Neural cell (in vitro differentiated cells): ENCODE measurements at regions not wholly inside any gene's neighbourhood (a gene's known extent, or its start where the extent isn't known, plus 50 kb on each side); places are given as distances from the start of the nearest gene placed in this dataset.

Experiments used
- EZH2 ChIP-seq: fragments of 200-600, 300-800 bp; shearing (Covaris generic), sonication (generic); IDR thresholded peaks from 2 replicates; pipeline ENCODE4 v1.6.1; 2014; ENCODE audit warnings: antibody characterized with exemption, low read length, borderline replicate concordance, mild to moderate bottlenecking; ENCODE audit not compliant: insufficient read depth, poor library complexity, severe bottlenecking
- MXI1 ChIP-seq: fragments of 450-650 bp; conservative IDR thresholded peaks from 2 replicates; pipeline ENCODE4 v1.6.1; 2014; ENCODE audit warnings: antibody characterized with exemption, mild to moderate bottlenecking; ENCODE audit not compliant: poor library complexity, severe bottlenecking
- TF ChIP-seq, protein P1 (sequence below): fragments of 450-650 bp; IDR thresholded peaks from 2 replicates; pipeline ENCODE4 v1.5.1; 2014; ENCODE audit warnings: antibody characterized with exemption, mild to moderate bottlenecking, moderate library complexity; ENCODE audit not compliant: poor library complexity, severe bottlenecking
- TF ChIP-seq, protein P2 (sequence below): IDR thresholded peaks from 2 replicates; pipeline ENCODE4 v1.6.1; 2012; ENCODE audit warnings: borderline replicate concordance

DNA sequence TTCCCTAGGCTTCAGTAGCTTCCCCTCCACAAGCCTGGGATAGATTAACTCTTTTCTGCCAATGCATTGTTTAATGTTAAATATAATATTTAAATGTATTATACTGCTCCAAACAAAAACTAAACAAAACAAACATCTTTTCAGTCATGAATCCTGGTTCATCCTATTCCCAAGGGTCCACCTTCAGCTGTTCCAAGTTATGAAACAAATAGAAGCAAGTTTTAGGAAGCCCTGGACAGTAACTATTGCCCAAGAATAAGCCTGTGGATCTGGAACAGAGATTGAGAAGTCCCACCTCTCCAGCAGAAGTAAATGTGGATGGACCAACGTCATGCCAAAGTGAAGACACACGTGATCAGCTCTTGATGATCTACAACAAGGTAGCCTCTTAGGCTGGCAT is 408.1 kb downstream of the SETD4 start:
- TF ChIP-seq, protein P1, sequence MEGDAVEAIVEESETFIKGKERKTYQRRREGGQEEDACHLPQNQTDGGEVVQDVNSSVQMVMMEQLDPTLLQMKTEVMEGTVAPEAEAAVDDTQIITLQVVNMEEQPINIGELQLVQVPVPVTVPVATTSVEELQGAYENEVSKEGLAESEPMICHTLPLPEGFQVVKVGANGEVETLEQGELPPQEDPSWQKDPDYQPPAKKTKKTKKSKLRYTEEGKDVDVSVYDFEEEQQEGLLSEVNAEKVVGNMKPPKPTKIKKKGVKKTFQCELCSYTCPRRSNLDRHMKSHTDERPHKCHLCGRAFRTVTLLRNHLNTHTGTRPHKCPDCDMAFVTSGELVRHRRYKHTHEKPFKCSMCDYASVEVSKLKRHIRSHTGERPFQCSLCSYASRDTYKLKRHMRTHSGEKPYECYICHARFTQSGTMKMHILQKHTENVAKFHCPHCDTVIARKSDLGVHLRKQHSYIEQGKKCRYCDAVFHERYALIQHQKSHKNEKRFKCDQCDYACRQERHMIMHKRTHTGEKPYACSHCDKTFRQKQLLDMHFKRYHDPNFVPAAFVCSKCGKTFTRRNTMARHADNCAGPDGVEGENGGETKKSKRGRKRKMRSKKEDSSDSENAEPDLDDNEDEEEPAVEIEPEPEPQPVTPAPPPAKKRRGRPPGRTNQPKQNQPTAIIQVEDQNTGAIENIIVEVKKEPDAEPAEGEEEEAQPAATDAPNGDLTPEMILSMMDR: no peak
- TF ChIP-seq, protein P2, sequence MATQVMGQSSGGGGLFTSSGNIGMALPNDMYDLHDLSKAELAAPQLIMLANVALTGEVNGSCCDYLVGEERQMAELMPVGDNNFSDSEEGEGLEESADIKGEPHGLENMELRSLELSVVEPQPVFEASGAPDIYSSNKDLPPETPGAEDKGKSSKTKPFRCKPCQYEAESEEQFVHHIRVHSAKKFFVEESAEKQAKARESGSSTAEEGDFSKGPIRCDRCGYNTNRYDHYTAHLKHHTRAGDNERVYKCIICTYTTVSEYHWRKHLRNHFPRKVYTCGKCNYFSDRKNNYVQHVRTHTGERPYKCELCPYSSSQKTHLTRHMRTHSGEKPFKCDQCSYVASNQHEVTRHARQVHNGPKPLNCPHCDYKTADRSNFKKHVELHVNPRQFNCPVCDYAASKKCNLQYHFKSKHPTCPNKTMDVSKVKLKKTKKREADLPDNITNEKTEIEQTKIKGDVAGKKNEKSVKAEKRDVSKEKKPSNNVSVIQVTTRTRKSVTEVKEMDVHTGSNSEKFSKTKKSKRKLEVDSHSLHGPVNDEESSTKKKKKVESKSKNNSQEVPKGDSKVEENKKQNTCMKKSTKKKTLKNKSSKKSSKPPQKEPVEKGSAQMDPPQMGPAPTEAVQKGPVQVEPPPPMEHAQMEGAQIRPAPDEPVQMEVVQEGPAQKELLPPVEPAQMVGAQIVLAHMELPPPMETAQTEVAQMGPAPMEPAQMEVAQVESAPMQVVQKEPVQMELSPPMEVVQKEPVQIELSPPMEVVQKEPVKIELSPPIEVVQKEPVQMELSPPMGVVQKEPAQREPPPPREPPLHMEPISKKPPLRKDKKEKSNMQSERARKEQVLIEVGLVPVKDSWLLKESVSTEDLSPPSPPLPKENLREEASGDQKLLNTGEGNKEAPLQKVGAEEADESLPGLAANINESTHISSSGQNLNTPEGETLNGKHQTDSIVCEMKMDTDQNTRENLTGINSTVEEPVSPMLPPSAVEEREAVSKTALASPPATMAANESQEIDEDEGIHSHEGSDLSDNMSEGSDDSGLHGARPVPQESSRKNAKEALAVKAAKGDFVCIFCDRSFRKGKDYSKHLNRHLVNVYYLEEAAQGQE: no peak
- TF ChIP-seq MXI1 (no peak), EZH2 (no peak)
